HG02759 (cell line): ENCODE measurements at regions not wholly inside any gene's neighbourhood (a gene's known extent, or its start where the extent isn't known, plus 50 kb on each side); places are given as distances from the start of the nearest gene placed in this dataset.

ENCODE experiments used
- ATAC-seq: cut with Tn5 transposase; IDR thresholded peaks from one replicate; pipeline ENCODE4 v1.9.1; 2021; ENCODE audit warnings: mild to moderate bottlenecking, moderate library complexity; ENCODE audit not compliant: unreplicated experiment

DNA sequence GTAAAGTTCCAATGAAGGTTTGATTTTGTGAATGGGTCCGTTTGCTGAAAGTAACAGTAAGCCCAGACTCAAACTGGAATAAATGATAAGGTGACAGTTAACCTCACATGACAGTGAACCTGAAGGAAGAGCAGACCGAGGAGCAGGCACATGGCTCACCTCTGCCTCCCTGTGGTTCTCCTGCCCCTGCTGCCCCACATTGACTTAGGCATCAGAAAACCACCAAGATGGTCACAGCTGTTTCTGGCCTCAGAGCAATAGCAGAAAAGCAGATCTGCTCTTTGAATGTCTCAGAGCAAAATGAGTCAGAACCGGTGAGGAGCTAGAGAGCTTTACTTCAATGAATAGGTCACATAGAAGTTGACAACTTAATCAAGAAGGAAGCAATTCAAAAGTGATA, 487.6 kb downstream of the METTL4 start:
- peak; percentile 62 for ATAC-seq

DNA sequence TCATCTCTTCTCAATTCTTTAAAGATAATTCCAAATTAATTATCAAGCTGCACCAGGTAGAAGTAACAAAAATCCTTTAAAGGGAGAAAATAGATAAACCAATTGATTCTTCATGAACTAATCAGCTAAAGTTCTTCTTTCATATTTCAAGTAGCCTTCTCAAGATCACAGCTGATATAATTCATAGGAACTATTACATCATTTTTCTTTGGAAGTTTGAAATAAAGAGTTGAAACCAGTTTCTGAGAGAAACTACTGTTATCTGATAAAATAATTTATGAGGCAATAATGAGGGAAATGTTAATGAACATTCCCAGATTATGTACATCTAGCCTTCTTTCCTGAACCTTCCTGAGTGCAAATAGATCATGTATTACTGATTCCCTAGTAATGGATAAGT, 484.9 kb downstream of the METTL4 start:
- ATAC-seq: no peak

- ATAC-seq: no peak
Measured at GRCh38 chr18:2087877-2088673, 483.2 kb downstream of the METTL4 start.

GRCh38 chr18:2089396-2089795, 481.9 kb downstream of the METTL4 start:
- ATAC-seq: no peak

DNA sequence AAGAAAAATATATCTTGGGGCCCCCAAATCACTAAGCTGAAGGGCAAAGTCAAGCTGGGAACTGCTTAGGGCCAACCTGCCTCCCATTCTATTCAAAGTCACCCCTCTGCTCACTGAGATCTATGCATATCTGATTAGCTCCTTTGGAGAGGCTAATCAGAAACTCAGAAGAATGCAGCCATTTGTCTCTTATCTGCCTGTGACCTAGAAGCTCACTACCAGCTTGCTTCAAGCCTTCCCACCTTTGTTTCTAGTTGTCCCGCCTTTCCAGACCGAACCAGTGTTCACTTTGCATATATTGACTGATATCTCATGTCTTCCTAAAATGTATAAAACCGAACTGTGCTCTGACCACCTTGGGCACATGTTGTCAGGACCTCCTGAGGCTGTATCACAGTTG, 479.4 kb downstream of the METTL4 start:
- ATAC-seq: no peak

DNA sequence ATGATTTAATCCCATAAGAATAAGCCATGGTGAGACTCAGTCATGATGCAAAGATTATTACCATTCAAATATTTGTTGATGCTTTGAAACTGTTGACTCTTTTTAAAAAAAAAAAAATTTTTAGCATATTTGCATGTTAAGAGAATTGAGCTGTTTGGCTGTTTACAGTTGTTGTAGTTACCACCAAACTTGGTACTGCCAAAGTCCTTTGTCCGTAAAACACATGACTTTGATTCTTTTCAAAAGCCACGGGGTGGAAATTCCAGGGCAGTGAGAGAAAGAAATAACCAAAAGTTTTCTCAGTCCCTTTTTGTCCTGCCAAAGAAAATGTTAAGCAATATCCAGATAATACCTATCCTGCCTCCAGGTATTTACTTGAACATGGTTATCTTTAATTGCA, 474.8 kb downstream of the METTL4 start:
- no peak for ATAC-seq

GRCh38 chr18:2100694-2101213, 470.6 kb downstream of the METTL4 start:
- no peak for ATAC-seq

DNA sequence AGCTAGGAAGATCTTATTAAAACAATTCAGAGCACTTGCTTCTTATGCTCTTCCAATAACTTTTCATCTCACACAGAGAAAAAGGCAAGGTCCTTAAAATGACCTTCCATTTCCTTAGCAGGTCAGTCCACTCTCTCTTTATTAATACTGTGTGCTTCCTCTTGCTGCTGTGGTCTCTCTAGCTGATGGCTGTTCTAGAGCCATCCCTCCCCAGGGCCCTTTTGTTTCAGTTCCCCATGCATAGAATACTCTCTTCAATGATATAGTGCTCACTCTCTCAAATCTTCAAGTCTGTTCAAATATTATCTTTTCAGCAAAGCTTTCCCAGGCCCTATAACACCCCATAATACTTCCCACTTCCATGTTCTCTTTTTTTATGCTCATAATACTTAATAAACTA, 469.3 kb downstream of the METTL4 start:
- peak; percentile 63 for ATAC-seq

DNA sequence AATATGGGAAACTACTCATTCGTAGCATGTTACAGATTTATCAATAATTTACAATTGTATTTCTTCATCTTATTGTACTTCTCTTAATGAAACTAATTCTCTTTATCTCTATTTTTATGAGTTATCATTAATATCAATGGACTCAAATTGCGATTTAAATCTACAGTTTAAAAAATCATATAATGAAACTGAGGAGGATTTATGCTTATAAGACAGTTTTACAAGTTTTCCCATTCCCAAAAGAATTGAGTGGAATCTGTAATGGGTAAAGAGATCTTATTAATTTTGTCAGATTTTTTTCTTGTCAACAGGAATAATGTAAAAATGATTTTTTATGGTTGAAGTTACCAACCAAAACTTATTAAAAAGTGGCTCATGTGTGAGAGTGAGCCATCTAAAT, 468.0 kb downstream of the METTL4 start:
- no peak for ATAC-seq

GRCh38 chr18:2104620-2105462, 466.5 kb downstream of the METTL4 start:
- peak; percentile 94 for ATAC-seq

DNA sequence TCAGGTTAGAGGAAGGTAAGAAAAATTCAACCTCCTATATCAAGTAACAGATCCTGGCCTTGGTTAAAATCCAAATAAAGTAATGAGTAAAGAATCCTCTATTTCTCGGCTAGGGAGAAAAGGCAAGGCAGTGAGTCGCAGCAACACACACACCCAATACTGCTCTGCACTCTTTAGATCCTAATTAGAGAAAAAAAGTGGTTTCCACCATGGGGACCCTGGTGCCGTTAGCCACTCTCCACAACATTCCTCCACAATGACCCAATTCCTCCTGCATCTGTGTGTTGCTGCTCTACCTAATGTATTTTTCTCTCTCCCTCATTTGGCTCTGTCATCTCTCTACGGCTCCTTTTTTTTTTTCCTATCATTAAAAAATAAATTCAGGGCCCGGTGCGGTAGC, 462.7 kb downstream of the METTL4 start:
- no peak for ATAC-seq

GRCh38 chr18:2111456-2111855, 459.8 kb downstream of the METTL4 start:
- ATAC-seq: no peak

DNA sequence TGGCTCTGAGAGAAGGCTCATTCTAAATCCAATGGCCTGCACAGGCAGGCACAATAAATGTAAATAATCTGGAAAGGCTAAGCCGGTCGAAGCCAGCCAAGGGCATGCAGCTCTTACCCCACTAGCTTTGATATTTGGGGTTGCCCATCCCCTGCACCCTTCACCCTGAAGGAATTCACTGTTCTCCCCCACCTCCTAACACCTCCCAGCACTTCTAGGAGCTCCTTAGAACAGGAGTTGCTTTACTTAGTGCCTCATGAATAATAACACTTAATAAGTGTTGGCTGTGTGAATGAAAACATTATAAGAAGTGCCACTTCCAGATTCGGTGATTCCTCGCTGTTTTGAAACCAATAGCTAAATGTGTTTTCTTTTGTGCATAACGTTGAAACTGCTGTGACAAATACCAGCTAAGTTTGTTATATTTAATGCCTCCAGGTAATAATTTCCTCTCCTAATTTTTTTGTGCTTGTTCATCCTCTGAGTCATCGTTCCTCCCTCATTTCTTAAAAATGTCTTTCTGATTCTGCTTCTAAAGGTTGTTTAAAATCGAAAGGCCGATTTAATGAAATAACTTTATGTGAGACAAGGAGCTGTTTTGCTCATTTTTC, 458.8 kb downstream of the METTL4 start:
- ATAC-seq: no peak

DNA sequence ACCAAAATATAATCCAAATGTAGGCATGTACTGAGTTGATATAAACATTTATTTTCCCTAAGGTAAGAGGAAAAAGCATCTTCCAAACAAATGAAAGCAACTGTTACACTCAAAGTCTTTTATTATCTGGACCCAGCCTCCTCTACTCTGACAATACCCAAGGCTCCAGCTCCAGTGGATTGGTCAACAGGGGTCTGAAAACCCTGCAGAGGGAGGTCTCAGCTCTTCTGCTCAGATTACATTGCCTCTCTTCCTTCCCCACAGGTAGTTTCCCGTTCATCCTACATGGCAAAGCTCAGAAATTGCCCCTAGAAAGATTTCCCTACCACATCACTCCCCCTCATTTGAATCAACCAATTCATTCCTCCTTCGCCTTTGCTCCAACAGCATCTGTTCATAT, 457.0 kb downstream of the METTL4 start:
- ATAC-seq: no peak

DNA sequence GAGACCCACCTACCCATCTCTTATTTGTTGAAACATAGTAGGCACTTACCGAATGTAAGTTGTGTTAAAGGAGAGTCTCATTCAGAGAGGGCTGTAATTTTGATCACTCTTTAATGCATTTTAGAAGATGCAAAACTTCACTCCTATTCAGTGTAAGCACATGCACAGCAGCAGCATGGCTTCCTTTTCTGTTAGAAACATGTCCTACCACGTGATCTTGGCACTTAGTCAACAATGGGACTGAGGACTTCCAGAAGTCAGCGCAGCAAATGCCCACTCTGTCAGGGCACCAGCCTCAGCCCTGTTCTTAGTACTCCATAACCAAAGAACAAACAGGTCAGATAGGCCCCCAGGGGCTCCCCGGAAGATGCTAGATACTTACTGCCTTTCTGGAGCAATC, 456.5 kb downstream of the METTL4 start:
- ATAC-seq: no peak

DNA sequence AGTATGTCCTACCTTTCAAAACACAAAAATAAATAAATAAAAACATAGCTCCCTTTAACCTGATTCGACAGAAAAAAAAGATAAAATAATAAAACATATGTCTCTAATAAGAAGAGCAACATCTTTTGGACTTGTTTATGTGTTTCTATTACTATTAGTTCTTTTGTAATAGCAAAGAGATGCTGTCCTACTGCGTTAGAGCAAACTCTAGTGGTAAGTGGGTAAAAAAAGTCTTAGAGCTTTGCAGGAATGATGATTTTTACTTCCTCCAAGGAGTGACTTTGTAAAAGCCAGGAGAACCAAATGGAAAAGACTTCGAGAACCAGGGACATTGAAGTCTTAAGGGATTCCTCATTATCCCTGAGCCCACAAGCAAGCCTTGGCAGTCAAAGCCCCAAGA, 450.1 kb downstream of the METTL4 start:
- ATAC-seq: no peak

DNA sequence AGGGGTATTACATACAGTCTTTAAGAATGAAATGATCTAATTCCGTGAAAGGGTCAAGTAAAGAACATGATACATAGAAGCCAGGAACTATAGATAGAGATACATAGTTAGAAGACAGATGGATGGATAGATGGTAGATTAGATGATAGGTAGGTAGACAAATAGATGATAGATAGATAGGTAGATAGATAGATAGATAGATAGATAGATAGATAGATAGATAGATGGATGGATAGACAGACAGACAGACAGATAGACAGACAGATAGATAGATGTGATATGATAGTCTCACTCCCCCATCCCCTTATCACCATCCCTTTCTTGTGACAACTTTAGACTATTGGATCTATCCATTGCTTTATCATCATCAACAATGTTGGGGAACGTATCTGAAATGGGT, 448.2 kb downstream of the METTL4 start:
- ATAC-seq: no peak

DNA sequence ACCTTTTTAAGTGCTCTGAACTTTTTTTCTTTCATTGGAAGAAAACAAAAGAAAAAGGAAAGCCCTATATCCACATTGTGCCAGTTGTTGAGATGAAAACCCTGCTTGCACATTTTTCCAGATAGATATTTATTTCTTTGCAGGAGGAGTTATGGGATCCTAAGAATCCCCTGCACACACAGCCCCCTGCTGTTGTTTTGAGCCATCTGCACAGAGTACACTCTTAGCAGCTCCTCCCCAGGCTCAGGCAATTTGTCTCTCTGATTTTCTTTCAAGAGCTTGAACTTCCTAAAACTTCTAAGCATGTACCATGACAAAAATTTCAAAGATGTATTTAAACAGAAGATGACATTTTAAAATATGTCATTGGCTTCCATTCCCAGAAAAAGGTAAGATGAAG, 436.9 kb downstream of the METTL4 start:
- ATAC-seq: no peak

- ATAC-seq: no peak
Measured at GRCh38 chr18:2135309-2135708, 436.0 kb downstream of the METTL4 start.

GRCh38 chr18:2138552-2138951, 432.8 kb downstream of the METTL4 start:
- ATAC-seq: no peak

DNA sequence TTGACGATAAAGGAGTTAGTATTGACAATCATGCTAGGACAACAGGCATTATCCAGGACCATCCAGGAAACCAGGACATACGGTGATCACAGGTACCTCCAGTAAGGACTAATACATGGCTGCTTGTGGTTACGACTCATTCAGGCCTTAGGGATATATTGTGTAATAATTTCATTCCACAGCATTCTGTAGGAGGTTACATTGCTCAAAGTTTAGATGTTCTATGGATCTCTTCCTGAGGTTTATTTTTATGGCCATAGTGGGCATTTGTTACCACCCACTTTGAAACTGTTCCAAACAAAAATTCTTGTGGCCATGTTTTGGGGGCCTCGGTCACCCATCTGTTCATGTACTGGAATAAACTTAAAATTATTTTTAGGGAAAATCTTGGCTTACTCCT, 431.6 kb downstream of the METTL4 start:
- no peak for ATAC-seq

GRCh38 chr18:2143636-2144035, 427.7 kb downstream of the METTL4 start:
- ATAC-seq: no peak
